K562 (cell line): ENCODE measurements at regions not wholly inside any gene's neighbourhood (a gene's known extent, or its start where the extent isn't known, plus 50 kb on each side); places are given as distances from the start of the nearest gene placed in this dataset.

Experiments used
- ATAC-seq: fragments of 200-7000 bp; cut with Tn5 transposase; 3 replicates; pipeline ENCODE4 v1.9.1; 2020; ENCODE audit warnings: moderate library complexity
- BruUV-seq: library from RNA; stranded (reverse); fragments of 400-500 nt; replicated peaks from 2 replicates; lab custom pipeline; 2021; lab: Mats Ljungman, UMichigan
- CTCF ChIA-PET: fragments of 300-600 bp; formaldehyde crosslinking; extraction: SDS; loops from one replicate; lab custom pipeline; 2021; ENCODE audit warnings: low intra/inter-chr PET ratio; lab: Yijun Ruan, JAX
- POLR2A ChIA-PET: fragments of 300-600, 350-650 bp; sonication (Branson Sonifier 250); formaldehyde crosslinking; extraction: SDS; loops from one replicate; lab custom pipeline; 2021; ENCODE audit warnings: antibody characterized with exemption, inconsistent platforms; lab: Yijun Ruan, JAX
- DNase-seq, 4 experiments: peaks; one replicate each; pipeline versions ENCODE4 v3.0.0 to v3.0.0-alpha.2; 2011 to 2018; ENCODE audit warnings: low spot score in 3 of 4, mixed read lengths in 3 of 4; ENCODE audit errors: extremely low read depth in 1 of 4
- FAIRE-seq: peaks from 2 replicates; lab custom pipeline; 2011; peaks lifted over from hg19 to GRCh38; lab: Jason Lieb, UNC
- H2AFZ ChIP-seq: 2 replicates; pipeline ENCODE4 v1.6.0; 2011; ENCODE audit warnings: low read depth, low read length, control low read depth, inconsistent platforms
- H3K27ac ChIP-seq: fragments of 200-600 bp; 3 replicates; pipeline ENCODE4 v1.8.0; 2011; ENCODE audit warnings: low read depth, mild to moderate bottlenecking, control low read depth, inconsistent platforms, low read length, moderate library complexity, mixed read lengths; ENCODE audit errors: extremely low read depth
- H3K27me3 ChIP-seq, 2 experiments: fragments of 300-600 bp in 1 of 2; 2 replicates in 1 of 2; 3 replicates in 1 of 2; pipeline versions ENCODE4 v1.6.0 to v1.8.0; 2011; ENCODE audit warnings: inconsistent platforms in 2 of 2, low read length in 2 of 2, mild to moderate bottlenecking in 1 of 2, mixed read lengths in 1 of 2, moderate library complexity in 1 of 2; ENCODE audit not compliant: control insufficient read depth in 2 of 2, insufficient read depth in 2 of 2
- H3K36me3 ChIP-seq: fragments of 300-600 bp; 3 replicates; pipeline ENCODE4 v1.8.0; 2011; ENCODE audit warnings: mild to moderate bottlenecking, low read length, inconsistent platforms; ENCODE audit not compliant: control insufficient read depth, insufficient read depth
- H3K4me1 ChIP-seq, 2 experiments: fragments of 200-600 bp in 1 of 2; replicated peaks in 1 of 2; 2 replicates in 1 of 2; 3 replicates in 1 of 2; pipeline versions ENCODE4 v1.5.1 to v1.8.0; 2011; ENCODE audit warnings: inconsistent platforms in 2 of 2, low read length in 2 of 2, mild to moderate bottlenecking in 1 of 2, mixed read lengths in 1 of 2, moderate library complexity in 1 of 2; ENCODE audit not compliant: control insufficient read depth in 2 of 2, insufficient read depth in 2 of 2
- H3K4me2 ChIP-seq: 2 replicates; pipeline ENCODE4 v1.6.1; 2011; ENCODE audit warnings: low read length, control low read depth, inconsistent platforms, mixed read lengths; ENCODE audit not compliant: insufficient read depth
- H3K4me3 ChIP-seq: fragments of 200-600 bp; sonication (generic), shearing (Covaris generic); 2 replicates; pipeline ENCODE4 v1.5.1; 2016; ENCODE audit warnings: control low read depth, inconsistent platforms
- H3K79me2 ChIP-seq: fragments of 200-600 bp; 3 replicates; pipeline ENCODE4 v1.8.0; 2011; ENCODE audit warnings: low read length, inconsistent platforms; ENCODE audit not compliant: control insufficient read depth, insufficient read depth
- H3K9ac ChIP-seq, 2 experiments: 2 replicates each; pipeline versions ENCODE4 v1.6.0 to v1.6.1; 2011; ENCODE audit warnings: low read depth in 2 of 2, low read length in 2 of 2, control low read depth in 1 of 2, inconsistent platforms in 1 of 2, mild to moderate bottlenecking in 1 of 2, mixed read lengths in 1 of 2; ENCODE audit not compliant: insufficient read depth in 1 of 2
- H3K9me1 ChIP-seq: one replicate; pipeline ENCODE4 v1.6.0; 2011; ENCODE audit warnings: inconsistent platforms, mild to moderate bottlenecking, low read length, moderate library complexity; ENCODE audit not compliant: control insufficient read depth, insufficient read depth
- H3K9me3 ChIP-seq: replicated peaks from 2 replicates; pipeline ENCODE4 v1.5.1; 2011; ENCODE audit warnings: low read depth, low read length, inconsistent platforms; ENCODE audit not compliant: control insufficient read depth, insufficient read depth
- H4K20me1 ChIP-seq: replicated peaks from 2 replicates; pipeline ENCODE4 v1.6.1; 2011; ENCODE audit warnings: low read length, inconsistent platforms, mixed read lengths; ENCODE audit not compliant: control insufficient read depth, insufficient read depth
- BCL6 ChIP-seq: fragments of 250-450 bp; sonication (Bioruptor Pico); IDR thresholded peaks from 2 replicates; pipeline ENCODE4 v1.4.0; 2020
- BMI1 ChIP-seq: fragments of 150-350 bp; IDR thresholded peaks from 2 replicates; pipeline ENCODE4 v1.6.1; 2014; ENCODE audit warnings: low read length
- BRCA1 ChIP-seq, 2 experiments: fragments of 450-650 bp in 1 of 2; sonication (generic) in 1 of 2; formaldehyde crosslinking in 1 of 2; IDR thresholded peaks; 2 replicates each; pipeline versions ENCODE4 v1.5.0 to v1.6.1; 2017 to 2020; ENCODE audit warnings: mild to moderate bottlenecking in 1 of 2, missing genetic modification reagents in 1 of 2
- CTBP1 ChIP-seq: fragments of 450-650 bp; IDR thresholded peaks from 2 replicates; pipeline ENCODE4 v1.6.1; 2016; ENCODE audit warnings: borderline replicate concordance
- DIDO1 ChIP-seq: fragments of 450-650 bp; IDR thresholded peaks from 2 replicates; pipeline ENCODE4 v1.6.1; 2016; ENCODE audit warnings: low read depth, missing biosample characterization, missing genetic modification characterization
- E2F4 ChIP-seq: sonication (generic); formaldehyde crosslinking; IDR thresholded peaks from 2 replicates; pipeline ENCODE4 v1.8.0; 2022; ENCODE audit warnings: mild to moderate bottlenecking, low read depth, missing genetic modification reagents
- FOS ChIP-seq: IDR thresholded peaks from 3 replicates; pipeline ENCODE4 v1.6.1; 2011; ENCODE audit not compliant: insufficient read length; ENCODE audit errors: extremely low read depth
- GABPB1 ChIP-seq: sonication (generic); formaldehyde crosslinking; IDR thresholded peaks from 2 replicates; pipeline ENCODE4 v1.8.0; 2022; ENCODE audit warnings: mild to moderate bottlenecking, missing genetic modification reagents
- PTBP1 ChIP-seq: fragments of 200-400 bp; formaldehyde crosslinking; IDR thresholded peaks from 2 replicates; pipeline ENCODE4 v1.6.1; 2017; ENCODE audit warnings: low read depth, low read length
- SFPQ ChIP-seq: fragments of 200-400 bp; formaldehyde crosslinking; IDR thresholded peaks from 2 replicates; pipeline ENCODE4 v1.6.1; 2017; ENCODE audit warnings: mild to moderate bottlenecking, low read depth, low read length, moderate library complexity
- ZBTB1 ChIP-seq: sonication (generic); formaldehyde crosslinking; IDR thresholded peaks from 2 replicates; pipeline ENCODE4 v1.8.1; 2023; ENCODE audit warnings: missing genetic modification reagents, low read depth, mild to moderate bottlenecking, borderline replicate concordance
- ZKSCAN3 ChIP-seq: fragments of 250-450 bp; sonication (Bioruptor Pico); IDR thresholded peaks from 2 replicates; pipeline ENCODE4 v1.4.0; 2020
- ZNF41 ChIP-seq: fragments of 250-450 bp; sonication (Bioruptor Pico); conservative IDR thresholded peaks from 2 replicates; pipeline ENCODE4 v1.4.0; 2020; ENCODE audit warnings: mild to moderate bottlenecking
- ZNF583 ChIP-seq: fragments of 250-450 bp; sonication (Bioruptor Pico); IDR thresholded peaks from 2 replicates; pipeline ENCODE4 v1.4.0; 2020
- WGBS: fragments of 100-300 bp; shearing (Covaris generic); methylation state at CpG from one replicate; pipeline ENCODE4 v1.1.6; 2016; ENCODE audit warnings: low coverage, mixed read lengths; ENCODE audit not compliant: insufficient coverage; ENCODE audit errors: missing lambda C conversion rate; 5-methylcytosine and 5-hydroxymethylcytosine counted together
- in situ Hi-C: fragments of 300-500 bp; cut with MboI; formaldehyde crosslinking; loops from 4 replicates; pipeline ENCODE4 v1.15.0; 2018; ENCODE audit warnings: inconsistent platforms, mixed read lengths
- intact Hi-C: fragments of 100-400 bp; cut with micrococcal nuclease; formaldehyde crosslinking; loops from 2 replicates; pipeline ENCODE4 v1.14.2; 2022
- TF ChIP-seq, protein P1 (sequence below): sonication (generic); formaldehyde crosslinking; IDR thresholded peaks from 2 replicates; pipeline ENCODE4 v1.8.1; 2022; ENCODE audit warnings: missing genetic modification reagents

GRCh38 chr22:48357196-48357595 is 1470.5 kb downstream of the BRD1 start:
- no TSS peak for BruUV-seq
- POLR2A ChIA-PET, result no interaction called here
- Histone ChIP-seq H3K9me3 (no peaks in the 10 kb centered on the region), H3K9ac (no peak overlapping the region), H3K4me3 (no peak overlapping the region), H4K20me1 (no peaks in the 10 kb centered on the region), H3K27me3 (no peaks in the 10 kb centered on the region; a peak in 1 of 5 replicates), H3K9me1 (no peaks in the 10 kb centered on the region), H3K4me1 (no peaks in the 10 kb centered on the region), H2AFZ (no peak overlapping the region), H3K27ac (no peak overlapping the region), H3K36me3 (no peaks in the 10 kb centered on the region), H3K4me2 (no peak overlapping the region), H3K79me2 (no peaks in the 10 kb centered on the region)
- no peak for TF ChIP-seq FOS
- no peak for TF ChIP-seq PTBP1
- no peak for TF ChIP-seq DIDO1
- no peak for TF ChIP-seq SFPQ
- no peak for TF ChIP-seq CTBP1
- TF ChIP-seq BCL6 (CRISPR knock-in tag), result no peak
- TF ChIP-seq GABPB1 (CRISPR knock-in tag), result no peak
- no peak for TF ChIP-seq BMI1
- TF ChIP-seq BRCA1 (IDR thresholded peaks at IDR 0.05), result no peak
- TF ChIP-seq BRCA1 (CRISPR knock-in tag; IDR thresholded peaks at IDR 0.05), result no peak
- TF ChIP-seq ZKSCAN3 (CRISPR knock-in tag), result no peak
- TF ChIP-seq ZNF583 (CRISPR knock-in tag), result no peak
- no peak for TF ChIP-seq ZNF41 (CRISPR knock-in tag)
- TF ChIP-seq ZBTB1 (CRISPR knock-in tag), result no peak
- TF ChIP-seq, protein P1, sequence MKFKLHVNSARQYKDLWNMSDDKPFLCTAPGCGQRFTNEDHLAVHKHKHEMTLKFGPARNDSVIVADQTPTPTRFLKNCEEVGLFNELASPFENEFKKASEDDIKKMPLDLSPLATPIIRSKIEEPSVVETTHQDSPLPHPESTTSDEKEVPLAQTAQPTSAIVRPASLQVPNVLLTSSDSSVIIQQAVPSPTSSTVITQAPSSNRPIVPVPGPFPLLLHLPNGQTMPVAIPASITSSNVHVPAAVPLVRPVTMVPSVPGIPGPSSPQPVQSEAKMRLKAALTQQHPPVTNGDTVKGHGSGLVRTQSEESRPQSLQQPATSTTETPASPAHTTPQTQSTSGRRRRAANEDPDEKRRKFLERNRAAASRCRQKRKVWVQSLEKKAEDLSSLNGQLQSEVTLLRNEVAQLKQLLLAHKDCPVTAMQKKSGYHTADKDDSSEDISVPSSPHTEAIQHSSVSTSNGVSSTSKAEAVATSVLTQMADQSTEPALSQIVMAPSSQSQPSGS (CRISPR knock-in tag), result no peak
- TF ChIP-seq E2F4 (CRISPR knock-in tag), result no peak
- CTCF ChIA-PET, result no interaction called here
- in situ Hi-C loops (no loop called here), intact Hi-C loops (no loop called here)
- FAIRE-seq (no peak), DNase-seq (no peak), ATAC-seq (no peak)
- 0% methylated on average over 13 of the region's 13 CpGs for WGBS
